ENCODE measurements at regions not wholly inside any gene's neighbourhood (a gene's known extent, or its start where the extent isn't known, plus 50 kb on each side); places are given as distances from the start of the nearest gene placed in this dataset.

GRCh38 chr6:169072127-169073042, 181.3 kb downstream of the THBS2 start:
- no peak for TF ChIP-seq CTCF (IDR thresholded peaks at IDR 0.05; ENCODE audit: insufficient read depth, low read depth, low read length)
- no peak for TF ChIP-seq EZH2 (IDR thresholded peaks at IDR 0.05; ENCODE audit: insufficient read depth, low read length)
